Renal pelvis (tissue), 1 donor: ENCODE measurements at regions not wholly inside any gene's neighbourhood (a gene's known extent, or its start where the extent isn't known, plus 50 kb on each side); places are given as distances from the start of the nearest gene placed in this dataset.

ENCODE experiments used
- DNase-seq: peaks from one replicate; pipeline ENCODE4 v3.0.0-alpha.2; 2013

DNA sequence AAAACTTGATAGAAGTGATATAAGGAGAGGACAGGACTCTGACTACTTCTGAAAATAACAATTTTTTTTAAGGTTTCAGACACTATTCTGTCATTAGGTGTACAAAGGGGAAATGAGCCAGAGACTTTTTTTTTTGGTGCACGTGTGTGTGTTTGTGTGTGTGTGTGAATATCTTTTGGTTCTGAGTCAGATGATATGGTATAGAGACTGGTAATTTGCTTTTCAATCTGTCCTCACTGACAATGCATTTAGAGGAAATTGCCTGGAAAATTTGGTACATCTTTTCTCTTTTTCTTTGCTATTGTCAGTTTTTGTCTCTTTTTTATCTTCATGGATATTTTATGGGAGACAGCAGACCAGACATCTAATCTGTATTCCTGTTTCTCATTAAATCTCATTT lies 59.3 kb downstream of the DDIT4L start:
- no peak for DNase-seq

DNA sequence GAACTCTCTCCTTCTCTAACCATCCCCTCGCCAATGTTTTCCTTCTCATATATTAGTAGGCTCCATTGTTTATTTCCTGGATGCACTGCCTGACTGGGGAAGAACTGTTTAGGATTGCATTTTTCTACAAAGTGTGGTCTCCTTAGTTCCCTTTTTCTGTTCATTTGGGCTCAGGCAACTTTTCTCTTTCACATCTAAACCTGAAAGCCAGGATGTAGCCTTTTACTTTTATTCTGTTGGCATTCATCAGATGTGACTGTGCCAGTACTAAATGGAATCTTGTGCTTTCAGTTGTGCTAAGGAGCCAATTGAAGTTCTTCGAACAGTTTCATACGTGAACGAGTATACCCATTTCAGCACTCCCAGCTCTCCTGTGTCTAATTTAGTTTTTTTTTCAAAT lies 59.8 kb downstream of the DDIT4L start:
- no peak for DNase-seq

DNA sequence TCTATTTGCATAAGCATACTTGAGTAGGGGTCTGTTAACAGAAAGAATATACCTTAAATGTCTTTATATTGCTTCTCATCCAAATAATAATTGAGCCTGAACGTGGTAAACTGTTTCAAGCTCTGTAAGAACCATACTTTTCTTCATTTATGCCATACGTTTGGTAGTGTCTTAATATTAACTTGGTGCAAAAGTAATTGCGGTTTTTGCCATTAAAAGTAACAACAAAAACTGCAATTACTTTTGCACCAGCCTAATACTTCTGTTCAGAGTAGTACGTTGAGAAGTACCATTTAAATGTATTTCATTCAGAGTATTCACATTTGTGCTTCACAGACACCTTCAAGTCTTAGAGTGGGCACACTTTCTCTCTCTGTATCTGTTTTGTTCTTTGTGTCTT lies 60.5 kb downstream of the DDIT4L start:
- DNase-seq, result no peak

DNA sequence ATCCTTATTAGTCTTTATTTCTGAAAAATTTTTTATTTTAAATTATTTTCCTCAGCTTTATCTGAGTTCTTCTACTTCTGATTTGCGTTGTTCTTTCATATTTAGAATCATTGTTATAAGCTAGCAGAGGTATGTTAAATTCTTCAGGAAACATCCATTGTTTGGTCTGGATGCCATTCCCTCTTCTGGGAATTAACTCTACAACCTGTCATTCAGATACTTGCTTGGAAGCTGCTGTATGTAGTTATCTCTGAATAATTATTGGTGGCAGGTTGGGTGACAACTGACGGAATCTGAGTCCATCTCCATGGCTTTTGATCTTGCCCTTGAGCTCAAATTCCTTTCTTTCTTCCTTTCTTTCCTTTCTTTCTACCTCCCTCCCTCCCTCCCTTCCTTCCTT lies 61.9 kb downstream of the DDIT4L start:
- DNase-seq, result no peak

DNA sequence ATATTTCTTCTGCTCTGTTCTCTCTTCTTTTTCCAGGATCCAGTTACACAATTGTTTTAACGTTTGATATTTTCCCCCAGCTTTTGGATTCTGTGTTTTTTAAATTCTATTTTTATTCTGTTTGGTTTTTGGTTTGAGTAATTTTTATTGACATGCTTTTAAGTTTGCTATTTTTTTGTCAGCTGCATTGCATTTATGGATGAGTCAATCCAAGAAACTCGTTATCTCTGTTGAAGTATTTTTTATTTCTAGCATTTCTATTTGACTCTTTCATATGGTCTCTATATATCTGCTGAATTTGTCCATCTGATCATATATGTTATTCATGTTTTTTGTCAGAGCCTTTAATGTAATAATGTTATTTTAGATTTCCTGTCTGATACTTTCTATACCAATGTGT lies 65.6 kb downstream of the DDIT4L start:
- DNase-seq, result no peak

DNA sequence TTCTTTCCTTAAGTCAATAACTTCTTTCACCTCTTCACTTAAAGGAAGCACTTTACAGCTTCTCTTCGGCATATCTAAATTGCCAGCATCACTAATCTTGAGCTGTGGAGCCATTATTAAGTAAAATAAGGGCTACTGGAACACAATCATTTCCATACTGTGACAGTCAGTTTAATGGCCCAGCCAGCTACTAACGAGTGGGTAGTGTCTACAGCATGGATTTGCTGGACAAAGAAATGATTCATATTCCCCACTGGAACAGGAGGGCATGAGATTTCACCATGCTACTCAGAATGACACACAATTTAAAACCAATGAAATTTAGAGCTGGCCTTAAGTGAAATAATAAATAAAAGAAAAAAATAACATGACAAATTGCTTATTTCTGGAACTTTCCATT lies 72.1 kb downstream of the DDIT4L start:
- DNase-seq, result no peak

GRCh38 chr4:100117750-100118149 lies 72.5 kb downstream of the DDIT4L start:
- DNase-seq, result no peak

GRCh38 chr4:100114909-100115308 lies 75.4 kb downstream of the DDIT4L start:
- no peak for DNase-seq

DNA sequence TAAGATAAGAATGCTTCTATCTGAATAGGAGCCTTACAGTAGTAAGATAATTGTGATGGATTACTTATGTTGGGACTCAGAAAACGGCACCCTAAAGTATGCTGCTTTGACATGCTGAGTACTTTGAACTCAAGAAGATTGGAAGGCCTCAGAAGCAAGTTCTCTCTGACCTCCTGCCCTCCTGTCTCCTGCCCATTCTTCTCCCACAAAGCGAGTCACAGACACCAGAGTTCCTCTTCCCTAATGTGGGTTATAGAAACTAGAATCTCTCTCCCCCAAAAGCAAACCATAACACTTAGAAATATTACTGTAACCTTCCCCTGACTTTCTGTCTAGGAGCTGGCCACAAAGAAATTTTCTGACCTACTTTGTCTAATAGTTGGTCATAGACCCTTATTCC lies 76.5 kb downstream of the DDIT4L start:
- DNase-seq, result no peak

DNA sequence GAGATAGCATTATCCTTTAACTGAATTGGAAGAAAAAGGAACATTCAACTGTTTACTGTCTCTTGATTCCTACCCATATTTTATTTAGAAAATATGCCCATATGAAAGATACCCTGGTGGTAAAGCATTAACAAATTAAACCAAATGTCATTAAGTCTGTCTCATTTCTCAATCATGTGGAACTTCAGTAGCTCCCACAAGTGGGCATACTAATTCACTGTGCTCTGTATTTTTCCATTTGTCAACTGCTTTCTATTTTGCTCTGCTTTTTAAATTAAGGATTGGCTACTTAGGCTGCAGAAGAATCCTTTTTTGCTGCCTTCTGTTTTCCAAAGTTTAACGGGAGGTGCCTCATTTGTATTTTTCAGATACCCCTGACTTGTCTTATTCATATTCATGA lies 77.2 kb downstream of the DDIT4L start:
- DNase-seq, result no peak

DNA sequence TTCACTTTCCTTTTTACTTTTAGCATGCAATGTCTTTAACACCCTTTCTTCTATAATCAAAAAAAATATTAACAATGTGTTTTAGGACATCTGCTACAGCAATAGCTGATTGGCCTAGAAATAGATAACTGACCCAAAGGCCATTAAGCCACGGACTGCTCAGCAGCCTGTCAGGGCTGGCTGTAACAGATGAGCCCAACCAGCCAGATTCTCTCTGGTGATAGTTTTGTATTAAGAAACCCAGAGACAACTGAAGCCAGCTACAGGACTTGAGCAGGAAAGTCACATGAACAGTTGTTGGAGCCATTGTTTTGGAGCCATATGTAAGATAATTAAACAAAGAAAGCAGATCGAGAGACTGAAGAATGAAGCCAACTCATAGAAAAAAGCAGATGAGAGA lies 80.3 kb downstream of the DDIT4L start:
- no peak for DNase-seq

- no peak for DNase-seq
Observed at GRCh38 chr4:100108869-100109268, 81.4 kb downstream of the DDIT4L start.

DNA sequence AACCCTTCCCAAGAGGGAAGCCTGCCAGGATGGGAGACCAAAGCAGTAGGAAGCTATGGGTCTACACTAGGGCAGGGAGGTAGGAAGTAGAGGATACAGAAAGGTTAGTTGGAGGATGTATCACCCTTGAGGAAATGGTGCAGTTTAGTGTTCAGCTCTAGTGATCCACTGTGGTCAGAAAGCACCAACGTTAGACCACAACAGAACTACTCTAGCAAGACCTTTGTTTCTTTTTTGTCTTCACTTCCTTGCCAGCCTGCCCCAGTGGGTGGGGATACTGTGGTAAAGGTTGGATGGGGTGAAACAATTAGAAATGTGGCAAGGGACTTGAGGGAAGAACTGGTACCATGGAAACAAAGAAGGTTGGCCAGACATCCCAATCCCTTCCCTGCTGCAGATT lies 83.3 kb downstream of the DDIT4L start:
- no peak for DNase-seq

DNA sequence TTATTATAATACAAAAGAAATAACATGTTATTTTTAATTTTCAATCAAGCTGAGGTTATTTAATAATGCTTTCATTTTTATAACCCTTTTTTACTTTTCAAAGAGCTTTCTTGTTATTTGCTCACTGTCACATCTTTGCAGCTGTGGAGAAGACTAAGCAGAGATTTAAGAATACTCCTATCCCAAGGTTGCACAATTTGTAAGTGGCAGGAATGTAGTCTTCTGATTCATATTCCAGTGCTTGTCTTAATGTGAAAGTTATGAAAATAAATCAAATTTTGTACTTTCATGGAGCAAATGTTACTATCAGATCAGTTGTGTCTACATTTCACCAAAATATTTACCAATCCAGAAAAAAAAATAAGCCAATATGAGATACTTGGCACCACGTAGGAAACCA lies 86.6 kb downstream of the DDIT4L start:
- no peak for DNase-seq

DNA sequence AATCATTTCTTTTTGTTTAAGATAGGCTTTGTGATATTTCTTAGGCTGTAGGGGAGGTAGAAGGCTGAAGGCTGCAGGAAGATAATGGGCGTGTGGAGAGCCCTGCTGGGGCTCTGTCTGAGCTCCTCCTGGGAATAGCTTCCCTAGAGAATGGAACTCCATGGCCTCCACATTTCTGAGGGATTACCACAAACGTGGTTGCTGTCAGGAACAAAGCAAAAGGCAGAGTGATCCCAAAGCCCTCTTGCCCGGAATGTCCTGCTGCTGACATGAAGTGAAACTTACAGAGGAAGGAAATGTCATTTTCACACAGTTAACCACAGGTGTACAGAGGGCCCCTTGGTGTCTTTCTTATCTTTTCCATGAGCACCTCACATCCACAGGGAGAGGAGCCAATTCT lies 89.3 kb downstream of the DDIT4L start:
- DNase-seq, result no peak

- DNase-seq, result no peak
Observed at GRCh38 chr4:100099746-100100145, 90.5 kb downstream of the DDIT4L start.

GRCh38 chr4:100098681-100099080 lies 91.6 kb downstream of the DDIT4L start:
- DNase-seq, result no peak

DNA sequence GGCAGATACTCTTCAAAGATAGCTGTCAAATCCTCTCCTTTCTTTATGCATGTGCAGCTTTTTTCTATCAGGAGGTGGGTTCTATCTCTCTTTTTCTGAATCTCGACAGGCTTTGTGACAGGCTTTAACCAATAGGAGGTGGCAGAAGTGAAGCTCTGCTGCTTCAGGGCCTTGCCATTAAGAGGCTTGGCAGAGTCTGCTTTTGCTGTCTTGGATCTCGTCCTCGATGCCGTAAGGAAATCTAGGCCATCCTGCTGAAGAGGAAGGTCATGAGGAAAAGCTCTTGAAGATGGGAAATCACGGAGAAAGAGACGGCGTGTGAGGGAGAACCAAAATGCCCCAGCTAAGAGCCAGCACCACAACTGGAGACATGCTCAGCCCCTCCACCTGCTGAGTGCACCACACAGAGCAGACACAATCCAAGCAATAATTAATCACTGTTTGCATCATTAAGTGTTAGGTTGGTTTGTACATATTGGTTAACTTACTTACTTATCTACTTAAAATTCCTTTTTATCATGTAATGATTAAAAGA lies 92.2 kb downstream of the DDIT4L start:
- DNase-seq, result no peak

DNA sequence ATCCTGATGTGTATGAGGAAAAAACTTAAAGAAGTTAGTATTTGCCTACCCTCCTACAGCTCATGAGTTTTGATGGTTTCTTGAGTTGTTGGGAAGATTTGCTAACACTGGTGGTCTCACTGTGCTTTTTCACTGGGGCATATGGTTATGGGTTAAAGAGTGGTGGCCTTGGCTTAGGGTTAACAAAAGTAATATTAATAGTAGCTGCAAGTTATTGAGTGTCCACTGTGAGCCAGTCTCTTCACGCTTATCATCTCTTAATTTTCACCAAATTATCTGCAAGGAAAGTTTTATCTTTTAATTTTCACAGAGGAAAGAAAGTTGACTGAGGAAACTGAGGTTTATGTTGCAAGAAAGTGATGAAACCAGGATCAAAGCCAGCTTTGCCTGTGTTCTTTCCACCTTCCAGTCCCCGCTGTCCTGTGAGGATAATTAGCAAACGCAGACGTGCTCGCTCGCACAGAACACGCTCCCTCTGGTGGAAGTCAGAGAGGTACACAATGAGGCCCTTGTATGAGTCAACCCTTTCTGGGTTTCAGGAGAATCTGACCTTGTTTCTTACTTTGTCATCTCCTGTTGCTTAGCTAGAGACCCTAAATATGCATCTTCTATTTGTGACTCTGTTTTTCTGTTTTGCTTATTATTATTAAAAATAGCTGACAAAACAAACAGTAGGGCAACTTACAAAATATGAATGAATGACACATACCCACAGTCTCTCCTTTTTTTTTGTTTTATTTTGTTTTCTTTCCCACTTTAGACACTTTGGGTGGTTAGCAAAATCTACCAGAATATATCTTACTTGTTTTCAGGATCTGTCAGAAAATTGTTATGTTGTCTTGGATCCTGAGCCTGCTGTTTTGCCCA lies 94.3 kb downstream of the DDIT4L start:
- no peak for DNase-seq

DNA sequence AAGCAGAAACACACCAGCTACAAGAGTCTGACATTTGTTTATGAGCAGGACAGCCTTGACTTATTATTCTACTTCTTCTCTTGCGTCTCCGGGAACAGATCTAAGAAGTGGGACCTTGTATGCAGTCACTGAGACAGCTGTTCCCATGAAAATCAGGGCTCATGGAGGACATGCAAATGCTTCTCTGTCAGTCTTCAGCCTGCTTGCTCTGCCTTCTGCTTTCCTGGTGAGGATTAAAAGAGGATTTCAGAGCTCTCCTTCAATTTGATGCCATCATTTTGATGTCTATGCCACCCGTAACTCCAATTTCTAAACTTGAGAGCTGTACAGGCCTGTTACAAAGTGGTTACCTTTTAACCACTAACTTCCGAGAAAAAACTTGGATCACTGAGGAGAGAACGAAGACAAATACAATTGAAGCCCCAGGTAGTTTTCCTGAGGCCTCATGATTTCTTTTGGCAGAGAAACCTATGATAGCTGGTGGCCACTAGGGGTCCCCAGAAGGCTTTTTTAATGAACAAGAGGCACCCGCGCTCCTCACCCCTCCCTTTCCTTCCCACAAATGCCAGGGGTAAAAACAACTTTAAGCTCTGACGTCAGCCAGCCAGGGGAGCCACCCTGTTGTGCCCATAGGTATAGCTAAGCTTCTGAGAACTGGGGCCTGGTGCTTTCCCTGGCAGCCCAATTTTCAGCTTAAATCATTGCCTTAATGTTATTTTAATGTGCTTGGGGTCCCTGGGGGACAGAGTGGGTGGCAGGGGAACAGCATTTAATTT lies 97.0 kb downstream of the DDIT4L start:
- peak; percentile 86 for DNase-seq

GRCh38 chr4:100087743-100088142 lies 102.5 kb downstream of the DDIT4L start:
- no peak for DNase-seq

- no peak for DNase-seq
Observed at GRCh38 chr4:100086766-100087431, 103.4 kb downstream of the DDIT4L start.

GRCh38 chr4:100084892-100085291 lies 105.4 kb downstream of the DDIT4L start:
- DNase-seq, result no peak
